ENCODE measurements at regions not wholly inside any gene's neighbourhood (a gene's known extent, or its start where the extent isn't known, plus 50 kb on each side); places are given as distances from the start of the nearest gene placed in this dataset.
"Not testable (repeated sequence)": the region's sequence is repeated elsewhere in the genome, so short reads cannot be mapped to it uniquely, and the experiment has no call there.

DNA sequence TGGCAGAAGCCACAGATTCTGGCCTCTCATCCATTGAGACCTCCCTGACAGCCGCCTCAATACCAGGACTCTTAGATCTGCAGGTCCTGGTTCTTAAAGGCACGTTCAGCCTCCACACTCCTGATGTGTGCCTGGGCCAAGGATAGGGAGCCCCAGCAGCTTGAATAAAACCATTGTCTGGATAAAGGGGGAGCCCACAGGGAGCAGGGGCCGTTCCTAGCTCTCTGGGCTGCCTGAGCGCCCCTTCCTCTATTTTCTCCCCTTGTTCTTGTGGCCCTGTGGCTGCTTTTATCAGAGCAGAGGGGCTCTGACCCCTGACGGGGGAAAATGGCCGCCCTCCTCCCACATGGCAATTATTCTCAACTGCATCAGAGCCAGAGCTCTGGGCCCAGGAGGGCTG is 200.8 kb downstream of the HUNK start:
- TF ChIP-seq, protein P1, sequence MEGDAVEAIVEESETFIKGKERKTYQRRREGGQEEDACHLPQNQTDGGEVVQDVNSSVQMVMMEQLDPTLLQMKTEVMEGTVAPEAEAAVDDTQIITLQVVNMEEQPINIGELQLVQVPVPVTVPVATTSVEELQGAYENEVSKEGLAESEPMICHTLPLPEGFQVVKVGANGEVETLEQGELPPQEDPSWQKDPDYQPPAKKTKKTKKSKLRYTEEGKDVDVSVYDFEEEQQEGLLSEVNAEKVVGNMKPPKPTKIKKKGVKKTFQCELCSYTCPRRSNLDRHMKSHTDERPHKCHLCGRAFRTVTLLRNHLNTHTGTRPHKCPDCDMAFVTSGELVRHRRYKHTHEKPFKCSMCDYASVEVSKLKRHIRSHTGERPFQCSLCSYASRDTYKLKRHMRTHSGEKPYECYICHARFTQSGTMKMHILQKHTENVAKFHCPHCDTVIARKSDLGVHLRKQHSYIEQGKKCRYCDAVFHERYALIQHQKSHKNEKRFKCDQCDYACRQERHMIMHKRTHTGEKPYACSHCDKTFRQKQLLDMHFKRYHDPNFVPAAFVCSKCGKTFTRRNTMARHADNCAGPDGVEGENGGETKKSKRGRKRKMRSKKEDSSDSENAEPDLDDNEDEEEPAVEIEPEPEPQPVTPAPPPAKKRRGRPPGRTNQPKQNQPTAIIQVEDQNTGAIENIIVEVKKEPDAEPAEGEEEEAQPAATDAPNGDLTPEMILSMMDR (IDR thresholded peaks at IDR 0.05; ENCODE audit: control insufficient read depth, extremely low read depth, insufficient read depth): no peak
- no peak overlapping the region for H3K4me3 ChIP-seq (ENCODE audit: low read depth, low read length)

DNA sequence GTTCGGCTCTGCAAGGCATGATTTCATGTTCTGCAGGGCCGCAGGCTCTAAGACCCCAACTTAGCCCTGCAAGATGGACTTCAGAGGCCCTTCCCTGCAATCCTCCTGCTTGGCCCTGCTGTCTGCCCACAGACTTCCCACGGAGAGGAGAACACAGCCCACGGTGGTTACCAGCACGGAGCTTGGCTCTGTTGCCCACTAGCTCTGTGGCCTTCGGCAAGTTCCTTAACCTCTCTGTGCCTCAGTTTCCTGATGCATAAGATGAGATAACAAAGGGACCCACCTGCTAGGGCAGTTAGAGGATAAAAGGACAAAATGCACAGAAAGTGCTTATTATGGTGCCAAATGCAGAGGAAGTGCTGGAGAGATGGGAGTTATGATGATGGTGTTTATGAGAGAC is 200.4 kb downstream of the HUNK start:
- TF ChIP-seq, protein P1 (IDR thresholded peaks at IDR 0.05; ENCODE audit: control insufficient read depth, extremely low read depth, insufficient read depth): no peak
- DNase-seq (ENCODE audit: low read depth): no peak
- no peak overlapping the region for H3K4me3 ChIP-seq (ENCODE audit: low read depth, low read length)

More for the DNA sequence above, 200.8 kb downstream of the HUNK start:
- DNase-seq (ENCODE audit: low read depth): no peak

DNA sequence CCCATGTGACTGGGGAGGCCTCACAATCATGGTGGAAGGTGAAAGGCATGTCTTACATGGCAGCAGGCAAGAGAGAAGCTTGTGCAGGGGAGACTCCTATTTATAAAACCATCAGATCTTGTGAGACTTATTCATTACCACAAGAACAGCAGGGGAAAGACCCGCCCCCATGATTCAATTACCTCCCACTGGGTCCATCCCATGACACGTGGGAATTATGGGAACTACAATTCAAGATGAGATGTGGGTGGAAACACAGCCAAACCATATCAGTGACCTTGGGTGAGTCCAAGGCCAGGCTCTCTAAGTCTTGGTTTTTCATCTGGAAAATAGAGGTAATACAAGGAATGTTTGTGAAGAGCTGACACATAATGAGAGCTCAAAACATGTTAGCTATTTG is 198.8 kb downstream of the HUNK start:
- DNase-seq (ENCODE audit: low read depth); H3K4me3 ChIP-seq (ENCODE audit: low read depth, low read length): not testable (repeated sequence)

DNA sequence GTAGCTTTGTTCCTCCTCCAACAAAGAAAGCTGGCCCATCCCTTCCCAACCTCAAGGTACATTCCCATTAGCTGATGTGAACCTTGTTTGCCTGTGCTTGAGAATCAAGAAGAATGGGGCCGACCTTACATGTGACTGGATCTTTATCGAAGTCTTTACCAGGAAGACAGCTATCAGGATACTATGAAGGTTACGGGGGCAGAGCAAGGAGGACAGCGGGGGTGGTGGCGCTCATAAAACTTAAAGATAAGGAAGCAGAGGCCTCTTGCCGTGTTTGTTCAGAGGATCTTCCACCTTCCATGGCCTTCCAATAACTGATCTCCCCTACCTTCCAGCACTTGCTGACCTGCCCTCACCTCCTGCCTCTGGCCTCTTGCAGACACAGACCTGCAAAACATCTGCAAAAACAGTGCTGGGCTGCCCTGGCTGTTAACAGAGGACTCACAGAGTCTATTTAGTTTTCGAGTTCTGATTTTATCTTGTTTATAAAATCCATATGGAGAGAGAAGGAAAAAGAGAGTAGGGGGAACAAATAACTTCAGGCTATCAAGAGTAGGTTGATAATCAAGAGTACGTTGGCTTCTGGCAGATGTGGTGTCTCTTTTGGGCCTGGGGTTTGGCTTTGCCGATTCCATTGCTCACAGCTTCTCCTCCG is 198.0 kb downstream of the HUNK start:
- no peak for DNase-seq (ENCODE audit: low read depth)
- H3K4me3 ChIP-seq (ENCODE audit: low read depth, low read length): no peak overlapping the region
- TF ChIP-seq, protein P1 (IDR thresholded peaks at IDR 0.05; ENCODE audit: control insufficient read depth, extremely low read depth, insufficient read depth): no peak

DNA sequence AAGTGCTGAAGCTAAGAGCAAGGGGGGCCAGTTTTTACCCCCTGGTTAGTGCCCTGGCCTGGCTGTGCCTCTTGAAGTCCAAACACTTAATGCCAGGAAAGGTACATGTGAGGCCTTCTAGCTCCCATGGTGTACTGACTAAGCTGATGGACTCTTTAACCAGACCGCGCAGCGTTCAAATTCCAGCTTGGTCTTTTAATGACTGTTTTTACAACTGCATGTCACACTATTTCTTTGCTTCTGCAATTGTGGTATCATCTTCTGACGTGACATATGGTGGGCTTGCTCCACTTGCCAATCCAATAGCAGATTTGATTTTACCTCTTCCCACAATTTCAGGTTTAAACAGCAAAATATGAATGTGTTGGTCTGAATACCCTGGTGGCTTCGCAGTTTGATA is 197.3 kb downstream of the HUNK start:
- DNase-seq (ENCODE audit: low read depth): no peak
- TF ChIP-seq, protein P1 (IDR thresholded peaks at IDR 0.05; ENCODE audit: control insufficient read depth, extremely low read depth, insufficient read depth): no peak
- H3K4me3 ChIP-seq (ENCODE audit: low read depth, low read length): no peak overlapping the region

DNA sequence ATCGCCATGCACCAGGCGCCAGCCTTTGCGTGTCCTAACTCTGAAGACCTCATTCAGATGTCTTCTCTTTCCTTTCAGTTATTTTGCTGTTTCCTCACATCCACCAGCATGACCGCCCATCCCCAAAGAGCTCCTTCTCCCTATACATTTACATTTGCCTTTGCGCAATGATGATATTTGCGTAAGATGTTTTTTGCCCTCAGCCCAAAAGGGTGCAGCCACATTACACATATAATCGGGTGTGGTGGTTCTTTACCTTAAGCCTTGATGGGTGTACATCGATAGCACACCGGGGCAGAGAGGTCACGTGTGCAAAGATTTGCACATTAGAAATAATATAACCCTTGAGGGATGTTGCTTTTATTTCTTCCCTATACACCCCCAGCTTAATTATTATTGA is 192.8 kb downstream of the HUNK start:
- DNase-seq (ENCODE audit: low read depth): no peak
- no peak overlapping the region for H3K4me3 ChIP-seq (ENCODE audit: low read depth, low read length)
- TF ChIP-seq, protein P1 (IDR thresholded peaks at IDR 0.05; ENCODE audit: control insufficient read depth, extremely low read depth, insufficient read depth): no peak

DNA sequence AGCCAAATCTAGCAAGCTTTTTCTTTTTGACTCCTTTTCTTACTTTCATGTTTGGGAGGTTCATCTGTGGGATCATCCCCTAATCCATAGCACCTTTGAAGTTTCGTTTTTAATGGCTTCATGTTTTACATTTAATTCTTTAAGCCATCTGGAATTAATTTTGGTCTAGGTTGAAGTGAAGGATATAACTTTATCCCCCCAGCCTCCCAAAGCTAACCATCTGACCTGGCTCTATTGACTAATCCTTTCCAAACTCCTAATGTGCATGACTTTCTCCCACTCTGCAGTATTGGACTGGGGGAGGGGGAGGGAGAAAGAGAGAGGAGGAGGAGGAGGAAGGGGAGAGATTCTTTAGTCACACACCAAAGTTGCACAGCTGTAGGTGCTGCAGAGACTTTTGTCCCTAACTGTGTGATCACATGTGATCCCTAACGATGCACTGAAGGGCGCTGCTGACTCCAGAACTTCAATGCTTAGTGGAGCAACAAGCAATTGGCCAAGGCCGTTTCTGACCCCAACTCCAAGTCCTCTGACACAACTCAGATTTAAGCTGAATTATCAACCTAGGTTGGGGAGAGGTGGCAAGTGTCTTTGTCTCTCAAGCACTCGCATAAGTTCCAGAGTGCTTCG is 191.6 kb downstream of the HUNK start:
- no peak overlapping the region for H3K4me3 ChIP-seq (ENCODE audit: low read depth, low read length)
- DNase-seq (ENCODE audit: low read depth): no peak
- TF ChIP-seq, protein P1 (IDR thresholded peaks at IDR 0.05; ENCODE audit: control insufficient read depth, extremely low read depth, insufficient read depth): no peak
